ENCODE measurements at regions not wholly inside any gene's neighbourhood (a gene's known extent, or its start where the extent isn't known, plus 50 kb on each side); places are given as distances from the start of the nearest gene placed in this dataset.

DNA sequence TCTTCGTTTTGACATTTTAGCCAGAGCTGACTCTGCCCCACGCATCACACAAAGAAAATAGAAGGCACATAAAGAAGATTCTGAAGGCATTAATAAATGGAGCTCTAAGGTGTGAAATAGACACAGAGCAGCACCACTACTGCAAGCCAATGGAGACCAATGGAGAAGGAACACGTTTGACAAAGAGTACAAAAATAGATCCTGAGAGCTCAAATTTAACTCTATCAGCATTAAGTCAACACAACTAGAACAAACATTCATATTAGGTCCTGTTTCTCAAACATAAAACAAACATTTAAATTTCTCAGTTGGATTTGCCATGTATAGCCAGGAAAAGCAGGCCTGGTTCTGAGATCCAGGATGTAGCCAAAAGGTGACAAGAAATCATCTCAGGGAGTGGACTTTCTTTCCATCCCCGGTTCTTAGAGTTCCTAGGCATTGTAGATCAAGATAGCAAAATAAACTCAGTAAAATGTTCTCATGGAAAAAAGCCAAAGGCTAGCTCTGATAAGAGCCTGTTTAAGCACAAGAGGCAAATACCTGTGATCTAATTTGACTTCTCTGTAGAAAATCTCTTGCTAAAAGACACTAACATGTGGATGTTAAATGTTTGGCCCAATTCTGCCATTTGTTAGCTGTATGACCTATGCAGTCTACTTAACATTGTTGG, 174.2 kb upstream of the VIPR2 start:
- Histone ChIP-seq H2AFZ (no peak overlapping the region), H3K4me1 (ENCODE audit: insufficient read depth) (no peaks in the 10 kb centered on the region), H3K9me2 (ENCODE audit: insufficient read depth) (no peaks in the 10 kb centered on the region), H4K20me1 (replicated peaks; ENCODE audit: insufficient read depth) (no peaks in the 10 kb centered on the region), H3K27ac (ENCODE audit: low read depth) (no peak overlapping the region), H3K27me3 (ENCODE audit: insufficient read depth) (no peaks in the 10 kb centered on the region), H3K4me3 (no peak overlapping the region), H3K4me2 (no peak overlapping the region), H3K79me2 (replicated peaks; ENCODE audit: insufficient read depth) (no peaks in the 10 kb centered on the region), H3F3A (replicated peaks; ENCODE audit: low read depth) (no peaks in the 10 kb centered on the region), H3K36me3 (ENCODE audit: insufficient read depth) (0 out of 2 replicates have a peak, but pooled peaks cover 3% of the 10 kb centered on the region)
- H3K36me3 Mint-ChIP-seq (ENCODE audit: low read depth): peaks cover 18% of the 10 kb centered on the region; the same call in 2 of the 3 replicates
- TF ChIP-seq EZH2 (IDR thresholded peaks at IDR 0.05; ENCODE audit: low read depth, unreplicated experiment) (no peak), POLR2AphosphoS5 (IDR thresholded peaks at IDR 0.05; ENCODE audit: low read depth) (no peak)
- H3K27me3 Mint-ChIP-seq (ENCODE audit: insufficient read depth, low read depth, poor library complexity): peaks cover 2% of the 10 kb centered on the region
- H3K9me3 Mint-ChIP-seq: peaks cover 91% of the 10 kb centered on the region
- no peak overlapping the region for H3K4me3 Mint-ChIP-seq
- ATAC-seq (no peak), DNase-seq (ENCODE audit: low spot score) (no peak)
- H3K27ac Mint-ChIP-seq: no peak overlapping the region
- H3K4me1 Mint-ChIP-seq: no peaks in the 10 kb centered on the region

DNA sequence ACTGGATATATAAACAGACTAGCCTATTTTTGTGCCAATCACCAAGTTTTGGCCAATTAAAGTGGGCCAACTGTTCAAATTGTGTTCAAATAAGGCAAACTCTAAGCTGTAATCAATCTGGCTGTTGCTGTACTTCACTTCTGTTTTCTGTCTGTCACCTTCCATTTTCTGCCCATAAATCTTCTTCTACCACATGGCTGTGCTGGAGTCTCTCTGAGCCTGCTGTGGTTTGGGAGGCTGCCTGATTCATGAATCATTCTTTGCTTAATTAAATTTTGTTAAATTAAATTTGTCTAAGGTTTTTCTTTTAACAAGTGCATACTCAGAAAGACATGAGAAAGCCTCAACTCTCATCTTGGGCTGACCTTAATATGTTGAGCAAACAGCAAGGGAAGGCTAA, 172.6 kb upstream of the VIPR2 start:
- H3K27ac Mint-ChIP-seq: no peak overlapping the region
- H3K27me3 Mint-ChIP-seq (ENCODE audit: insufficient read depth, low read depth, poor library complexity): no peaks in the 10 kb centered on the region
- H3K79me2 ChIP-seq (replicated peaks; ENCODE audit: insufficient read depth): no peaks in the 10 kb centered on the region
- no peaks in the 10 kb centered on the region for H3K9me2 ChIP-seq (ENCODE audit: insufficient read depth)
- H3K27ac ChIP-seq (ENCODE audit: low read depth): no peak overlapping the region
- H3K36me3 Mint-ChIP-seq (ENCODE audit: low read depth): peaks cover 18% of the 10 kb centered on the region; the same call in 2 of the 3 replicates
- H3K9me3 Mint-ChIP-seq: peaks cover 79% of the 10 kb centered on the region
- ATAC-seq: no peak
- H2AFZ ChIP-seq: no peak overlapping the region
- no peaks in the 10 kb centered on the region for H3F3A ChIP-seq (replicated peaks; ENCODE audit: low read depth)
- 0 out of 2 replicates have a peak, but pooled peaks cover 3% of the 10 kb centered on the region for H3K36me3 ChIP-seq (ENCODE audit: insufficient read depth)
- H3K4me1 Mint-ChIP-seq: no peaks in the 10 kb centered on the region
- H3K4me3 Mint-ChIP-seq: no peak overlapping the region
- H3K4me3 ChIP-seq: no peak overlapping the region
- no peak for DNase-seq (ENCODE audit: low spot score)
- no peaks in the 10 kb centered on the region for H4K20me1 ChIP-seq (replicated peaks; ENCODE audit: insufficient read depth)
- no peaks in the 10 kb centered on the region for H3K4me1 ChIP-seq (ENCODE audit: insufficient read depth)
- H3K4me2 ChIP-seq: no peak overlapping the region
- TF ChIP-seq EZH2phosphoT487 (IDR thresholded peaks at IDR 0.05; ENCODE audit: unreplicated experiment) (no peak), ETS1 (IDR thresholded peaks at IDR 0.05) (no peak), JUNB (IDR thresholded peaks at IDR 0.05; ENCODE audit: unreplicated experiment) (no peak), EZH2 (IDR thresholded peaks at IDR 0.05; ENCODE audit: low read depth, unreplicated experiment) (no peak), ZNF462 (CRISPR knock-in tag; IDR thresholded peaks at IDR 0.05) (no peak), POLR2AphosphoS5 (IDR thresholded peaks at IDR 0.05; ENCODE audit: low read depth) (no peak), CREB1 (CRISPR knock-in tag; IDR thresholded peaks at IDR 0.05; ENCODE audit: low read depth) (no peak)
- TF ChIP-seq, protein P1, sequence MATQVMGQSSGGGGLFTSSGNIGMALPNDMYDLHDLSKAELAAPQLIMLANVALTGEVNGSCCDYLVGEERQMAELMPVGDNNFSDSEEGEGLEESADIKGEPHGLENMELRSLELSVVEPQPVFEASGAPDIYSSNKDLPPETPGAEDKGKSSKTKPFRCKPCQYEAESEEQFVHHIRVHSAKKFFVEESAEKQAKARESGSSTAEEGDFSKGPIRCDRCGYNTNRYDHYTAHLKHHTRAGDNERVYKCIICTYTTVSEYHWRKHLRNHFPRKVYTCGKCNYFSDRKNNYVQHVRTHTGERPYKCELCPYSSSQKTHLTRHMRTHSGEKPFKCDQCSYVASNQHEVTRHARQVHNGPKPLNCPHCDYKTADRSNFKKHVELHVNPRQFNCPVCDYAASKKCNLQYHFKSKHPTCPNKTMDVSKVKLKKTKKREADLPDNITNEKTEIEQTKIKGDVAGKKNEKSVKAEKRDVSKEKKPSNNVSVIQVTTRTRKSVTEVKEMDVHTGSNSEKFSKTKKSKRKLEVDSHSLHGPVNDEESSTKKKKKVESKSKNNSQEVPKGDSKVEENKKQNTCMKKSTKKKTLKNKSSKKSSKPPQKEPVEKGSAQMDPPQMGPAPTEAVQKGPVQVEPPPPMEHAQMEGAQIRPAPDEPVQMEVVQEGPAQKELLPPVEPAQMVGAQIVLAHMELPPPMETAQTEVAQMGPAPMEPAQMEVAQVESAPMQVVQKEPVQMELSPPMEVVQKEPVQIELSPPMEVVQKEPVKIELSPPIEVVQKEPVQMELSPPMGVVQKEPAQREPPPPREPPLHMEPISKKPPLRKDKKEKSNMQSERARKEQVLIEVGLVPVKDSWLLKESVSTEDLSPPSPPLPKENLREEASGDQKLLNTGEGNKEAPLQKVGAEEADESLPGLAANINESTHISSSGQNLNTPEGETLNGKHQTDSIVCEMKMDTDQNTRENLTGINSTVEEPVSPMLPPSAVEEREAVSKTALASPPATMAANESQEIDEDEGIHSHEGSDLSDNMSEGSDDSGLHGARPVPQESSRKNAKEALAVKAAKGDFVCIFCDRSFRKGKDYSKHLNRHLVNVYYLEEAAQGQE (IDR thresholded peaks at IDR 0.05; ENCODE audit: unreplicated experiment): no peak
- no peaks in the 10 kb centered on the region for H3K27me3 ChIP-seq (ENCODE audit: insufficient read depth)

Data from GM23338 (cell line).